ENCODE measurements at regions not wholly inside any gene's neighbourhood (a gene's known extent, or its start where the extent isn't known, plus 50 kb on each side); places are given as distances from the start of the nearest gene placed in this dataset.

DNA sequence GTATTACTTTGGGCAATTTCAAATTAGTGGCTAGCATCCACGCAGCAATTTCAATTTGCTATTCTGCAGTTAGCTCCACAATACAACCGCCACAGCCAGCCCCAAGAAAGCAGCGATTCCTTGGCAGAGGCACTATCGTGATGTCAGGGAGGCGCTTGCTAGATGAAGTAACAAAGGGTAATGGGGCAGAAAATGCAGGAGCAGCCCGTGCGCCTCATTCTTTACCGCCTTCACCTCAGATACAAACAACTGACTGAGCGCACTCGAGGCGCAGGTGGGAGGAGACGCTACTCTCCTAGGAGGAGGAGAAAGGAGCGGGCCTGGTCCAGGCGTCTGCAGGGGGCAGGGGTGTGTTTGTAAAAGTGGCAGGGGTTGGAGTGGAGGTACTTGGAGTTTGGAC is 76.9 kb upstream of the ASB18 start:
- in situ Hi-C loops (cut with MboI; ENCODE audit: low pct_unique_long_range_greater_than_20kb, low sequenced_read_pairs, unreplicated experiment), result loop anchor here (10.0 kb wide), 1 partner anchor 734 kb away; no protein-coding TSS in a partner anchor
- TF ChIP-seq, protein P1, sequence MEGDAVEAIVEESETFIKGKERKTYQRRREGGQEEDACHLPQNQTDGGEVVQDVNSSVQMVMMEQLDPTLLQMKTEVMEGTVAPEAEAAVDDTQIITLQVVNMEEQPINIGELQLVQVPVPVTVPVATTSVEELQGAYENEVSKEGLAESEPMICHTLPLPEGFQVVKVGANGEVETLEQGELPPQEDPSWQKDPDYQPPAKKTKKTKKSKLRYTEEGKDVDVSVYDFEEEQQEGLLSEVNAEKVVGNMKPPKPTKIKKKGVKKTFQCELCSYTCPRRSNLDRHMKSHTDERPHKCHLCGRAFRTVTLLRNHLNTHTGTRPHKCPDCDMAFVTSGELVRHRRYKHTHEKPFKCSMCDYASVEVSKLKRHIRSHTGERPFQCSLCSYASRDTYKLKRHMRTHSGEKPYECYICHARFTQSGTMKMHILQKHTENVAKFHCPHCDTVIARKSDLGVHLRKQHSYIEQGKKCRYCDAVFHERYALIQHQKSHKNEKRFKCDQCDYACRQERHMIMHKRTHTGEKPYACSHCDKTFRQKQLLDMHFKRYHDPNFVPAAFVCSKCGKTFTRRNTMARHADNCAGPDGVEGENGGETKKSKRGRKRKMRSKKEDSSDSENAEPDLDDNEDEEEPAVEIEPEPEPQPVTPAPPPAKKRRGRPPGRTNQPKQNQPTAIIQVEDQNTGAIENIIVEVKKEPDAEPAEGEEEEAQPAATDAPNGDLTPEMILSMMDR (IDR thresholded peaks at IDR 0.05; ENCODE audit: extremely low read depth, insufficient read depth, missing control alignments), result no peak
- DNase-seq (ENCODE audit: low spot score), result no peak

DNA sequence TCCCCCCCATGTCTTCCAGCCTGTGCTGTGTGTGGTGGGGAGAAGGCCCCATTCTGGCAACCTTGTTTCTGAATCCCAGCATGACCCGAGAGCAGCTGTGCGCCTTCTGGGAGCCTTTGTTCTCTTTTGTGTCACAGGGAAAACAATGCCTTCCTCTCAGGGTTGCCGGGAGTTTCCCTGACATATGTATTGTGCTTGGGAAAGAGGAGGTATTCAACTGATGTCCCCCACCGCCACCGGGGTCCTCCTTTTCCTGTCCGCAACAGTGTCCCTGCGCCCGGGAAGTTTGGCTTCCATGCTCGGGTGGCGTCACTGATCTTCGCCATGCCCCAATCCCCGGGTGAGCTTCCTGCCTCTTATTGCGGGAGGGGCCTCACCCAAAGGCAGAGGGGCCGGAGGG is 77.5 kb upstream of the ASB18 start:
- no peak for DNase-seq (ENCODE audit: low spot score)
- TF ChIP-seq, protein P1 (IDR thresholded peaks at IDR 0.05; ENCODE audit: extremely low read depth, insufficient read depth, missing control alignments), result no peak
- in situ Hi-C loops (cut with MboI; ENCODE audit: low pct_unique_long_range_greater_than_20kb, low sequenced_read_pairs, unreplicated experiment), result loop anchor here (10.0 kb wide), 1 partner anchor 733 kb away; no protein-coding TSS in a partner anchor

DNA sequence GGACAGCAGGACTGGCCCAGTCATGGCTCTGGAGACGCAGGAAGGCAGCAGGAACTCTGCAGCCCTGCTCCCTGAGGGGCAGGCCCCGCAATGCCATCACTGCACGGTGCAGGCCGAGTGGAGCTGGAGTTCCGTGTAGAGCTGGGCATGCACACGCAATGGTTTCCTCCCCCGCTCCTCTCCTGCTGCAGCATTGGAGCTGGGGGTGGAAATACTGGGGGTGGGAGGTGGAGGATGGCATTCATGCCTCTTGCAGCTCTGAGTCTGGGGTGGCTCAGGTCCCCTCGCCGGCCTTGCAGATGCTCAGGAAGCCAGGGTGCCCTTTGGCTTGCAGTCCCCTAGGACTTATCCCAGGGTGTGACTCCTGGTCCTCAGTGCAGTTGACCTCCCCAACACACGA is 78.3 kb upstream of the ASB18 start:
- in situ Hi-C loops (cut with MboI; ENCODE audit: low pct_unique_long_range_greater_than_20kb, low sequenced_read_pairs, unreplicated experiment), result loop anchor here (10.0 kb wide), 1 partner anchor 732 kb away; no protein-coding TSS in a partner anchor
- TF ChIP-seq, protein P1 (IDR thresholded peaks at IDR 0.05; ENCODE audit: extremely low read depth, insufficient read depth, missing control alignments), result no peak
- no peak for DNase-seq (ENCODE audit: low spot score)

DNA sequence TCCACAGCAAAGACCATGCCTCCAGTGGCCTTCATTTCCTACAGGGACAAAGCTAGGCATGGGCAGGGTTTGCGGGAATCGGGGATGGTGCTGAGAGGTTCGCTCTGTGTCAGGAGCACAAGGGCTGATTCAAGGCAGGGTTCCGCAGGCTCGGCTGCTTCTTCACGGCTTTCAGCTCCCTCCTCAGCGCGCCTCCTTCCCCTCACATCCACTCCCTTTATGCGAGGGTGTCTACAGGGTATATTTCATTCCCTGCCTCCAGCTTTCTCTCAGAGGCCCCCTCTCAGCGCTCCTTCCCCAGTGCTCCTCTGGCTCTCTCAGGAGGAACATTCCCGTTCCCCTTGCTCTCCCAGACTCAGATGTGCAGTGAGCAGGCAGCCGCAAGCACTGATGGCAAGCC is 78.7 kb upstream of the ASB18 start:
- TF ChIP-seq, protein P1 (IDR thresholded peaks at IDR 0.05; ENCODE audit: extremely low read depth, insufficient read depth, missing control alignments), result no peak
- no peak for DNase-seq (ENCODE audit: low spot score)
- in situ Hi-C loops (cut with MboI; ENCODE audit: low pct_unique_long_range_greater_than_20kb, low sequenced_read_pairs, unreplicated experiment), result loop anchor here (10.0 kb wide), 1 partner anchor 732 kb away; no protein-coding TSS in a partner anchor

DNA sequence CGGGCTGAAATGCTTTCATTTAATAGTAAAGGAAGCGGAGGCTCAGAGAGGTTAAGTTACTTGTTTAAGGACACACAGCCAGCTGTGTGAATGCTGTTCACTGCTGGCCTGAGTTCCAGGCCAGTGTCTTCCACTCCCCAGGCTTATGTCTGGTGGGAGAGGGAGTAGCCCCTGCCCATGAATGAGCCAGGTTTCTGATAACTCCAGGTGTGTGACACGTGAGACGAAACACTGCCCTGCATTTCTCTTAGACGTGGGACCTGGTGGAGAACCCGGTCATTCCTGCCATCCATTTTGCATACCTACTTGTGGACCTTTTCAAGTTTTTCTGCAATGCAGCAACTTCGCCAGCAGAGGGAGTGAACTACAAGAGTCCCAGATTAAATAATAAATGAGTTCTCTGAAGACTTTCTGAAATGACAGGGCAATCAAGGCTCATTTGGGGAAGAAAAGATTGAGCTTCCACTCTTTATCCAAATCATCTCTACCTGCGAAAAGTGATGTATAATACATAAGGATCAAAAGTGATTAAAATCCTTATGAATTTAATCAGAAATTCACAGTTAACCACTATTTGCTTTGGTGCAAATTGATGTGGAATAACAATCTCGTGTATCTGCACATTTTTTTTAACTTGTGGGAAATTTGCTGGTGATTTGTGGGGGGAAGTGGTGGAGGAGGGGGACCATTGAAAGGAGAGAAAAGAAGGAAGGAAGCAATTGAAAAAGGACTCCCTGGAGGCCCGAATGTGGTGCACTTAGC is 79.4 kb upstream of the ASB18 start:
- peak; percentile 77 for DNase-seq (ENCODE audit: low spot score)
- TF ChIP-seq, protein P1 (IDR thresholded peaks at IDR 0.05; ENCODE audit: extremely low read depth, insufficient read depth, missing control alignments), result peak; percentile 79
- in situ Hi-C loops (cut with MboI; ENCODE audit: low pct_unique_long_range_greater_than_20kb, low sequenced_read_pairs, unreplicated experiment), result loop anchor here (10.0 kb wide), 1 partner anchor 731 kb away; no protein-coding TSS in a partner anchor

DNA sequence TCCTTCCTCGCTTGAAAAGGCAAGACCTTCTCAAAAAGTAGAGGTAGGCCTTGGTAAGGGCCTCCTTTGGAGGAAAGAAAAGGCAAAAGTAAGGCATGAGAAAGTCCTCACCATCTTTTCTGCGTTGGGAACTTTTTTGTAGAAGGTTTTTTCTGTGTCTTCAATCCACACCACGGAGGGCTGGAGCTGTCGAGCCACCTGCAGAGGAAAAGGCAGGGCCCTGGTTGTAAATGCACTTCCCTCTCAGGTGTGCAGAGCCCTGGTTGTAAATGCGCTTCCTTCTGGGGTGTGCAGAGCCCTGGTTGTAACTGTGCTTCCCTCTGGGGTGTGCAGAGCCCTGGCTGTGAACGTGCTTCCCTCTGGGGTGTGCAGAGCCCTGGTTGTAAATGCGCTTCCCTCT is 80.2 kb upstream of the ASB18 start:
- no peak for DNase-seq (ENCODE audit: low spot score)
- TF ChIP-seq, protein P1 (IDR thresholded peaks at IDR 0.05; ENCODE audit: extremely low read depth, insufficient read depth, missing control alignments), result no peak
- in situ Hi-C loops (cut with MboI; ENCODE audit: low pct_unique_long_range_greater_than_20kb, low sequenced_read_pairs, unreplicated experiment), result loop anchor here (10.0 kb wide), 1 partner anchor 730 kb away; no protein-coding TSS in a partner anchor

Data from GM13977 (cell line).